K562 (cell line): ENCODE measurements at regions not wholly inside any gene's neighbourhood (a gene's known extent, or its start where the extent isn't known, plus 50 kb on each side); places are given as distances from the start of the nearest gene placed in this dataset.

ENCODE experiments used
- ATF7 ChIP-seq: fragments of 450-650 bp; IDR thresholded peaks from 2 replicates; pipeline ENCODE4 v1.7.1; 2014; ENCODE audit warnings: mild to moderate bottlenecking, moderate library complexity
- CHD2 ChIP-seq: IDR thresholded peaks from 2 replicates; pipeline ENCODE4 v1.6.1; 2011; ENCODE audit warnings: low read depth, low read length
- CSDE1 ChIP-seq, 2 experiments: fragments of 450-650 bp; IDR thresholded peaks; 2 replicates each; pipeline ENCODE4 v1.6.1; 2016; ENCODE audit warnings: mild to moderate bottlenecking in 1 of 2
- CTBP1 ChIP-seq: fragments of 450-650 bp; IDR thresholded peaks from 2 replicates; pipeline ENCODE4 v1.6.1; 2016; ENCODE audit warnings: borderline replicate concordance
- GATAD2A ChIP-seq: fragments of 450-650 bp; IDR thresholded peaks from 2 replicates; pipeline ENCODE4 v1.6.1; 2017
- NBN ChIP-seq: fragments of 450-650 bp; IDR thresholded peaks from 2 replicates; pipeline ENCODE4 v1.6.1; 2016; ENCODE audit warnings: low read depth, mild to moderate bottlenecking
- XRCC4 ChIP-seq: IDR thresholded peaks from one replicate; pipeline ENCODE4 v1.6.1; 2011; ENCODE audit not compliant: insufficient read depth, insufficient read length; ENCODE audit errors: extremely low read depth
- XRCC5 ChIP-seq: fragments of 200-400 bp; formaldehyde crosslinking; IDR thresholded peaks from 2 replicates; pipeline ENCODE4 v1.6.1; 2017; ENCODE audit warnings: low read depth, mild to moderate bottlenecking, low read length
- ZBTB17 ChIP-seq: fragments of 450-650 bp; formaldehyde crosslinking; IDR thresholded peaks from 2 replicates; pipeline ENCODE4 v1.4.0; 2020; ENCODE audit warnings: mild to moderate bottlenecking
- ZNF354B ChIP-seq: fragments of 250-450 bp; sonication (Bioruptor Pico); IDR thresholded peaks from 2 replicates; pipeline ENCODE4 v1.4.0; 2020
- ZNF551 ChIP-seq: fragments of 250-450 bp; sonication (Bioruptor Pico); IDR thresholded peaks from 2 replicates; pipeline ENCODE4 v1.5.0; 2021; ENCODE audit warnings: mild to moderate bottlenecking, moderate library complexity
- TF ChIP-seq, protein P1 (sequence below): fragments of 250-450 bp; sonication (Bioruptor Pico); IDR thresholded peaks from 2 replicates; pipeline ENCODE4 v1.5.0; 2021
- TF ChIP-seq, protein P2 (sequence below): fragments of 200-400 bp; formaldehyde crosslinking; IDR thresholded peaks from 2 replicates; pipeline ENCODE4 v1.6.1; 2017; ENCODE audit warnings: mild to moderate bottlenecking, low read depth, low read length, moderate library complexity
- TF ChIP-seq, protein P3 (sequence below): fragments of 150-350 bp; IDR thresholded peaks from 2 replicates; pipeline ENCODE4 v1.6.1; 2014; ENCODE audit warnings: low read depth, mild to moderate bottlenecking, low read length, borderline replicate concordance
- TF ChIP-seq, protein P4 (sequence below), 2 experiments: fragments of 450-650 bp; formaldehyde crosslinking in 1 of 2; IDR thresholded peaks; 2 replicates each; pipeline versions ENCODE4 v1.4.0 to v1.6.1; 2014 to 2020; ENCODE audit warnings: mild to moderate bottlenecking in 2 of 2, borderline replicate concordance in 1 of 2, low read depth in 1 of 2

DNA sequence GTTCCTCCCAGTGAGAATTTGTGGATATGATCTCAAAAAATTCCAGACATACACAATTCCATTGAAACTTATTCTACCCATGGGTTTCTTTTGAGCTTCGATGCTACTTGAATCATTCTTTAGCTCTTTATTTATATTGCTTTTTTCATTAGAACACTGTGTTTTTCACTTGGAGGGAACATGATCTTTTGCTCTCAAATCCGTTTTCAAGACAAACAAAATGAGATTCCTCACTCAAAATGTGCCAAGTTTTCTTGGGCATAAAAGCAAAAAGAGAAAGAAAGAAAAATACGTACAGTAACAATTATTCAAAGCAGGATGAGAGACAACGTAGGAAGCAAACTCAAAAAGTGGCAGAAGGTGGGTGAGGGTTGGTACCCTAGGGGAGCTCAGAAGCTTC lies 118.8 kb upstream of the PDZRN3 start (continued):
- TF ChIP-seq ZNF551 (CRISPR knock-in tag) (no peak), CTBP1 (no peak), XRCC5 (no peak), CHD2 (no peak), XRCC4 (no peak), ATF7 (no peak), GATAD2A (no peak), ZBTB17 (no peak), CSDE1 (IDR thresholded peaks at IDR 0.05) (no peak), NBN (no peak), ZNF354B (CRISPR knock-in tag) (no peak)
- TF ChIP-seq, protein P1, sequence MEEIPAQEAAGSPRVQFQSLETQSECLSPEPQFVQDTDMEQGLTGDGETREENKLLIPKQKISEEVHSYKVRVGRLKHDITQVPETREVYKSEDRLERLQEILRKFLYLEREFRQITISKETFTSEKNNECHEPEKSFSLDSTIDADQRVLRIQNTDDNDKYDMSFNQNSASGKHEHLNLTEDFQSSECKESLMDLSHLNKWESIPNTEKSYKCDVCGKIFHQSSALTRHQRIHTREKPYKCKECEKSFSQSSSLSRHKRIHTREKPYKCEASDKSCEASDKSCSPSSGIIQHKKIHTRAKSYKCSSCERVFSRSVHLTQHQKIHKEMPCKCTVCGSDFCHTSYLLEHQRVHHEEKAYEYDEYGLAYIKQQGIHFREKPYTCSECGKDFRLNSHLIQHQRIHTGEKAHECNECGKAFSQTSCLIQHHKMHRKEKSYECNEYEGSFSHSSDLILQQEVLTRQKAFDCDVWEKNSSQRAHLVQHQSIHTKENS (CRISPR knock-in tag), result no peak
- TF ChIP-seq, protein P2, sequence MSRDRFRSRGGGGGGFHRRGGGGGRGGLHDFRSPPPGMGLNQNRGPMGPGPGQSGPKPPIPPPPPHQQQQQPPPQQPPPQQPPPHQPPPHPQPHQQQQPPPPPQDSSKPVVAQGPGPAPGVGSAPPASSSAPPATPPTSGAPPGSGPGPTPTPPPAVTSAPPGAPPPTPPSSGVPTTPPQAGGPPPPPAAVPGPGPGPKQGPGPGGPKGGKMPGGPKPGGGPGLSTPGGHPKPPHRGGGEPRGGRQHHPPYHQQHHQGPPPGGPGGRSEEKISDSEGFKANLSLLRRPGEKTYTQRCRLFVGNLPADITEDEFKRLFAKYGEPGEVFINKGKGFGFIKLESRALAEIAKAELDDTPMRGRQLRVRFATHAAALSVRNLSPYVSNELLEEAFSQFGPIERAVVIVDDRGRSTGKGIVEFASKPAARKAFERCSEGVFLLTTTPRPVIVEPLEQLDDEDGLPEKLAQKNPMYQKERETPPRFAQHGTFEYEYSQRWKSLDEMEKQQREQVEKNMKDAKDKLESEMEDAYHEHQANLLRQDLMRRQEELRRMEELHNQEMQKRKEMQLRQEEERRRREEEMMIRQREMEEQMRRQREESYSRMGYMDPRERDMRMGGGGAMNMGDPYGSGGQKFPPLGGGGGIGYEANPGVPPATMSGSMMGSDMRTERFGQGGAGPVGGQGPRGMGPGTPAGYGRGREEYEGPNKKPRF, result no peak
- TF ChIP-seq, protein P3, sequence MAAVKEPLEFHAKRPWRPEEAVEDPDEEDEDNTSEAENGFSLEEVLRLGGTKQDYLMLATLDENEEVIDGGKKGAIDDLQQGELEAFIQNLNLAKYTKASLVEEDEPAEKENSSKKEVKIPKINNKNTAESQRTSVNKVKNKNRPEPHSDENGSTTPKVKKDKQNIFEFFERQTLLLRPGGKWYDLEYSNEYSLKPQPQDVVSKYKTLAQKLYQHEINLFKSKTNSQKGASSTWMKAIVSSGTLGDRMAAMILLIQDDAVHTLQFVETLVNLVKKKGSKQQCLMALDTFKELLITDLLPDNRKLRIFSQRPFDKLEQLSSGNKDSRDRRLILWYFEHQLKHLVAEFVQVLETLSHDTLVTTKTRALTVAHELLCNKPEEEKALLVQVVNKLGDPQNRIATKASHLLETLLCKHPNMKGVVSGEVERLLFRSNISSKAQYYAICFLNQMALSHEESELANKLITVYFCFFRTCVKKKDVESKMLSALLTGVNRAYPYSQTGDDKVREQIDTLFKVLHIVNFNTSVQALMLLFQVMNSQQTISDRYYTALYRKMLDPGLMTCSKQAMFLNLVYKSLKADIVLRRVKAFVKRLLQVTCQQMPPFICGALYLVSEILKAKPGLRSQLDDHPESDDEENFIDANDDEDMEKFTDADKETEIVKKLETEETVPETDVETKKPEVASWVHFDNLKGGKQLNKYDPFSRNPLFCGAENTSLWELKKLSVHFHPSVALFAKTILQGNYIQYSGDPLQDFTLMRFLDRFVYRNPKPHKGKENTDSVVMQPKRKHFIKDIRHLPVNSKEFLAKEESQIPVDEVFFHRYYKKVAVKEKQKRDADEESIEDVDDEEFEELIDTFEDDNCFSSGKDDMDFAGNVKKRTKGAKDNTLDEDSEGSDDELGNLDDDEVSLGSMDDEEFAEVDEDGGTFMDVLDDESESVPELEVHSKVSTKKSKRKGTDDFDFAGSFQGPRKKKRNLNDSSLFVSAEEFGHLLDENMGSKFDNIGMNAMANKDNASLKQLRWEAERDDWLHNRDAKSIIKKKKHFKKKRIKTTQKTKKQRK, result no peak
- TF ChIP-seq, protein P4, sequence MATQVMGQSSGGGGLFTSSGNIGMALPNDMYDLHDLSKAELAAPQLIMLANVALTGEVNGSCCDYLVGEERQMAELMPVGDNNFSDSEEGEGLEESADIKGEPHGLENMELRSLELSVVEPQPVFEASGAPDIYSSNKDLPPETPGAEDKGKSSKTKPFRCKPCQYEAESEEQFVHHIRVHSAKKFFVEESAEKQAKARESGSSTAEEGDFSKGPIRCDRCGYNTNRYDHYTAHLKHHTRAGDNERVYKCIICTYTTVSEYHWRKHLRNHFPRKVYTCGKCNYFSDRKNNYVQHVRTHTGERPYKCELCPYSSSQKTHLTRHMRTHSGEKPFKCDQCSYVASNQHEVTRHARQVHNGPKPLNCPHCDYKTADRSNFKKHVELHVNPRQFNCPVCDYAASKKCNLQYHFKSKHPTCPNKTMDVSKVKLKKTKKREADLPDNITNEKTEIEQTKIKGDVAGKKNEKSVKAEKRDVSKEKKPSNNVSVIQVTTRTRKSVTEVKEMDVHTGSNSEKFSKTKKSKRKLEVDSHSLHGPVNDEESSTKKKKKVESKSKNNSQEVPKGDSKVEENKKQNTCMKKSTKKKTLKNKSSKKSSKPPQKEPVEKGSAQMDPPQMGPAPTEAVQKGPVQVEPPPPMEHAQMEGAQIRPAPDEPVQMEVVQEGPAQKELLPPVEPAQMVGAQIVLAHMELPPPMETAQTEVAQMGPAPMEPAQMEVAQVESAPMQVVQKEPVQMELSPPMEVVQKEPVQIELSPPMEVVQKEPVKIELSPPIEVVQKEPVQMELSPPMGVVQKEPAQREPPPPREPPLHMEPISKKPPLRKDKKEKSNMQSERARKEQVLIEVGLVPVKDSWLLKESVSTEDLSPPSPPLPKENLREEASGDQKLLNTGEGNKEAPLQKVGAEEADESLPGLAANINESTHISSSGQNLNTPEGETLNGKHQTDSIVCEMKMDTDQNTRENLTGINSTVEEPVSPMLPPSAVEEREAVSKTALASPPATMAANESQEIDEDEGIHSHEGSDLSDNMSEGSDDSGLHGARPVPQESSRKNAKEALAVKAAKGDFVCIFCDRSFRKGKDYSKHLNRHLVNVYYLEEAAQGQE (IDR thresholded peaks at IDR 0.05; ENCODE audit: borderline replicate concordance), result no peak
- TF ChIP-seq, protein P4 (CRISPR knock-in tag; IDR thresholded peaks at IDR 0.05; ENCODE audit: low read depth), result no peak
- TF ChIP-seq, all 486 proteins: peak for 0
